Colon (tissue), 2 donors: ENCODE measurements at regions not wholly inside any gene's neighbourhood (a gene's known extent, or its start where the extent isn't known, plus 50 kb on each side); places are given as distances from the start of the nearest gene placed in this dataset.

ENCODE experiments used
- FAIRE-seq: peaks from 2 replicates; lab custom pipeline; 2012; peaks lifted over from hg19 to GRCh38; lab: Jason Lieb, UNC
- donor health status: control.
- donor health status: control.

DNA sequence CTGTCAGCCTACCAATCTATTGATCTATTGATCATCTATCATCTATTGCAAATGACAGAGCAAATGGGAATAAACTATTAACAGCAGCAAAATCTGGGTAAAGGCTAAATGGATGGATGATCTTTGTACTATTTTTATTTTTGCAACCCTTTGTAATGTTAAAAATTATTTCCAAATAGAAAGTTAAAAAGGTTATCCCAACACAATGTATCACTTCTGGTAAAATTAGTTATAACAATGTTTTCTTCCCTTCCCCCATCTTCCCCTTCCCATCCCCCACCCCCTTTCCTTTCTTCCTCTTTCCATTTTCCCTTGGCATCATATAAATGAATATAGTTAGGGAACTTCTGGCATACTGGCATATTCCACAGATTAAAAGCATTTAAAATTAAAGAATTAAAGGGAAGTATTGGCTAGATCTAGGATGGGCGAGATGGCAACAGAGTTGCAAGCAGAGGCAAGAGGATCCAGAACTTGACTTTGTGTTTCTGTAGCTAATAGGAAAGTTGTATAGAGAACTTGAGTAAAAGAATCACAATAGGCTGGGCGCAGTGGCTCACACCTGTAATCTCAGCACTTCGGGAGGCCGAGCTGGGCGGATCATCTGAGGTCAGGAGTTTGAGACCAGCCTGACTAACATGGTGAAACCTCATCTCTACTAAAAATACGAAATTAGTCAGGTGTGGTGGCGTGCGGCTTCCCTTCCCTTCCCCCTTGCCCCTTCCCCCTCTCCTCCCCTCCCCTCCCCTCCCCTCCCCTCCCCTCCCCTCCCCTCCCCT lies 66.6 kb upstream of the TAF11L2 start:
- no peak for FAIRE-seq

DNA sequence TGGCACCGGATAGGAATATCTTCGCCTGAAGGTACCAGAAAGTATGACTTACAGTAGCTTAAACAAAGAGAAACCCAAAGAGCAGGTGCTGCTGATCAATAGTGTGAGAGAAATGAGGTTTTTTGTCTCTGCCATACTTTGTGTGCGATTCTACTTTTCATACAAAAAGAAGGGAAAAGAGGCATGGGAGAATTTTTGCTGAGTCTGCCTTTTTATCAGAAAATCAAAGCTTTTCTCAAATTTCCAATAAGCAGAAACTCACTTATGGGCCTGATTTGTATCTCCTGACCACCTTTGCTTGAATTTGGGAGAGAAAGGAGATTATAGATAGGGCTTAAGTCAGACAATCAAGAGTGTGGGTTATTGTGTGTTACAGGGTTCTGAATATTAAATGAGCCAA lies 65.5 kb upstream of the TAF11L2 start:
- no peak for FAIRE-seq

GRCh38 chr5:17433406-17433805 lies 64.6 kb upstream of the TAF11L2 start:
- no peak for FAIRE-seq

GRCh38 chr5:17434982-17435381 lies 63.0 kb upstream of the TAF11L2 start:
- no peak for FAIRE-seq

DNA sequence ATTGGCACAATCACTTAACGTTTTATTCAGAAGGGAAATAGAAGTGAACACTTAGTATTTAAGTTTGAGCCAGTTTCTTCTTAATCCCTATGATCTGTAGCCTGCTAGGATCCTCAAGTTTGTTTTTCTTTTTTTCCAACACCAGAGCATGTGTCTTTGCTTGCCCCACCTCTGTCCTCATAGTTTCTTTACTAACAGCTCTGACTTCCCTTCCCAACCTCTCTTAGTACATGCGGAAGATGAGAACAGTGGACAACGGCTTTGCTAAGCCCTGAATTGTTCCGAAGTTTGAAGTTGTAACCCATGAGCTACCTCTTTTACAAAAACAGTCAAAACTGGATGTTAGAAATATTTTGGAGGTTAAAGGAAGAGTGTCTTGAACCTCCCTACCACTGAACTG lies 61.7 kb upstream of the TAF11L2 start:
- no peak for FAIRE-seq

- no peak for FAIRE-seq
Measured at GRCh38 chr5:17436761-17437221, 61.2 kb upstream of the TAF11L2 start.

GRCh38 chr5:17438027-17438426 lies 60.0 kb upstream of the TAF11L2 start:
- no peak for FAIRE-seq

GRCh38 chr5:17439956-17440355 lies 58.1 kb upstream of the TAF11L2 start:
- no peak for FAIRE-seq

GRCh38 chr5:17440766-17441165 lies 57.3 kb upstream of the TAF11L2 start:
- FAIRE-seq, result no peak

DNA sequence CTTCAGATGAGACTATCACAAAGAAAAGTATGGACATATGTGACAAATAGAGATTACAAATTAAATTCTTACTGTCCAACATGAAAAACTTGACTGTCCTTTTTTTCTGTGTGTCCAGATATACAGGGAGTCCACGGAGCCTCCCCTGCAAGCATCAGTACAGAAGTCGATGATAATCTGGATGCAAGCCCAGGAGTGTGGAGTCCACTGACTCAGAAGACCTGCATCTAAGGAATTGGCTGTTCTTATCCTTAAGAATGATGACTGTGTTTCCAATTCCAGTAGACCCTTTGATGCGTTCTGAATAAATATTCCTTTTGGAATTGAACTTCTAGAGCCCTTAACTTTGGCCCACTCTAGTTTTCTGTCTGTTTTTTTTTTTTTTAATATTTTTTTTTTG lies 56.7 kb upstream of the TAF11L2 start:
- no peak for FAIRE-seq

DNA sequence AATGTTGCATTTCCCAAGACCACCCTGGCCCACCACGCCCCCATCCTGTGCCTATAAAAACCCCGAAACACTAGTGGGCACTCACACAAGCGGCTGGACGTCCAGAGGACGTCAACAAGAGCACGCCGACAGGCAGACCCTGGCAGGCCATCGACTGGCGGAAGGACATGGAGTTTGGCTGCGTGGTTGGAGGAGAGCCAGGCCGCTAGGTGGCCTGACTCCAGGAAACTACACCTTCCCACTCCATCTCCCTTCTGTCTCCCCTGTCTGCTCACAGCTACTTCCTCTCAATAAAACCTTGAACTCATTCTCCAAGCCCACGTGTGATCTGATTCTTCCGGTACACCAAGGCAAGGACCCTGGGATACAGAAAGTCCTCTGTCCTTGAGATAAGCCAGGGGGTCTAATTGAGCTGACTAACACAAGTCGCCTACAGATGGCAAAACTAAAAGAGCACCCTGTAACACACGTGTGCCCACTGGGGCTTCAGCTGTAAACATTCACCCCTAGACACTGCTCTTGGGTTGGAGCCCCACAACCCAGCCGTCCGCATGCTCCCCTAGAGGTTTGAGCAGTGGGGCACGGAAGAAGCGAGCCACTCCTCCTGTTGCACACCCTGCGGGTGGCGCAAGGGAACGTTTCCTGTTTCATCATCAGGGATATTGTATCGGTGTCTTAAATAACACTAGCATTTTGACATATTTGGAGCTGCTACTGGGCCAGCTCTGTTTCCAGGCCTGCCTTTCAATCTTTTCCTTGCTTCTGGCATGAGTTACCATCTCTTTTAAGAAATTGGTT lies 54.5 kb upstream of the TAF11L2 start:
- no peak for FAIRE-seq

GRCh38 chr5:17444496-17444895 lies 53.5 kb upstream of the TAF11L2 start:
- no peak for FAIRE-seq

GRCh38 chr5:17445185-17445584 lies 52.8 kb upstream of the TAF11L2 start:
- FAIRE-seq, result no peak
